ENCODE measurements at regions not wholly inside any gene's neighbourhood (a gene's known extent, or its start where the extent isn't known, plus 50 kb on each side); places are given as distances from the start of the nearest gene placed in this dataset.
A peak's percentile ranks its signal among the peaks of the same experiment; 100 is the strongest.

GRCh38 chr3:44077267-44077666 lies 164.4 kb upstream of the TOPAZ1 start:
- no CpG with 5 or more reads among the region's 5 CpGs for WGBS, 2 experiments (ENCODE audit: extremely low coverage in 2 of 2, insufficient read length in 1 of 2)
- ATAC-seq (ENCODE audit: low read depth): peak; percentile 32; the same call in 1 of the 2 replicates

More at GRCh38 chr3:44077267-44077666, 164.4 kb upstream of the TOPAZ1 start:
- H3K23ac ChIP-seq (ENCODE audit: low read depth, low read length): no peak overlapping the region
- CTCF ChIA-PET: no interaction called here
- no peak overlapping the region for H4K8ac ChIP-seq (ENCODE audit: low read depth in 2 of 2, low read length in 2 of 2)
- no peak overlapping the region for H2AK5ac ChIP-seq (ENCODE audit: low read depth, low read length)
- H3K27me3 ChIP-seq (ENCODE audit: control insufficient read depth, insufficient read depth, low read length): peaks cover 15% of the 10 kb centered on the region
- no peak overlapping the region for H3K9ac ChIP-seq (ENCODE audit: low read depth, low read length)
- no peak overlapping the region for H3K56ac ChIP-seq (ENCODE audit: extremely low read depth, insufficient read depth, low read length)
- BruUV-seq (replicated peaks): no TSS peak
- H3K79me1 ChIP-seq (ENCODE audit: low read depth in 1 of 2, low read length in 2 of 2): no peaks in the 10 kb centered on the region
- H2AK9ac ChIP-seq (replicated peaks; ENCODE audit: low read depth, low read length, poor library complexity): no peak overlapping the region
- no peak overlapping the region for H2BK5ac ChIP-seq (ENCODE audit: low read depth, low read length, poor library complexity, severe bottlenecking)
- no peak overlapping the region for H2BK120ac ChIP-seq (ENCODE audit: low read depth, low read length)
- no peak overlapping the region for H3K27ac ChIP-seq (ENCODE audit: insufficient read depth, low read length)
- H3K36me3 ChIP-seq (ENCODE audit: control insufficient read depth, insufficient read depth, low read length): no peaks in the 10 kb centered on the region
- no peak overlapping the region for H4K5ac ChIP-seq (ENCODE audit: low read depth, low read length)
- H2BK15ac ChIP-seq (ENCODE audit: low read depth, low read length): no peak overlapping the region
- H2BK20ac ChIP-seq (ENCODE audit: low read depth, low read length): no peak overlapping the region
- intact Hi-C loops (cut with micrococcal nuclease): no loop called here
- H3K4me1 ChIP-seq (ENCODE audit: control insufficient read depth, insufficient read depth, low read length): no peaks in the 10 kb centered on the region
- no peak overlapping the region for H3K18ac ChIP-seq (ENCODE audit: low read depth, low read length)
- H3K9me1 ChIP-seq (ENCODE audit: insufficient read depth, low read length): no peaks in the 10 kb centered on the region
- no peak overlapping the region for H4K91ac ChIP-seq (ENCODE audit: insufficient read depth, low read depth, low read length)
- POLR2A ChIA-PET (ENCODE audit: unreplicated experiment): no interaction called here
- in situ Hi-C loops (cut with MboI; ENCODE audit: low sequenced_read_pairs): no loop called here
- peak overlapping the region; percentile 41 for H2AFZ ChIP-seq (replicated peaks; ENCODE audit: low read length, poor library complexity)
- no peak overlapping the region for H3K4ac ChIP-seq (ENCODE audit: low read depth, low read length)
- dilution Hi-C loops (cut with HindIII; ENCODE audit: low sequenced_read_pairs, unreplicated experiment): no loop called here
- no peak for DNase-seq
- H3K9me3 ChIP-seq (ENCODE audit: control insufficient read depth, insufficient read depth, low read length): no peaks in the 10 kb centered on the region
- H3K14ac ChIP-seq (replicated peaks; ENCODE audit: low read depth, low read length): no peak overlapping the region
- H3K4me2 ChIP-seq (ENCODE audit: low read depth, low read length): no peak overlapping the region
- no peak overlapping the region for H3K4me3 ChIP-seq (ENCODE audit: insufficient read depth, low read depth, low read length)
- no peaks in the 10 kb centered on the region for H4K20me1 ChIP-seq (ENCODE audit: insufficient read depth, low read length)
- TF ChIP-seq CEBPB (IDR thresholded peaks at IDR 0.05; ENCODE audit: low read depth, low read length): no peak
- TF ChIP-seq NFE2L2 (IDR thresholded peaks at IDR 0.05; ENCODE audit: low read depth, low read length): no peak
- TF ChIP-seq CHD1 (IDR thresholded peaks at IDR 0.05; ENCODE audit: low read depth, low read length): no peak
- TF ChIP-seq POLR2A (IDR thresholded peaks at IDR 0.05; ENCODE audit: low read depth, low read length): no peak
- no peak for TF ChIP-seq RCOR1 (IDR thresholded peaks at IDR 0.05; ENCODE audit: insufficient replicate concordance, low read length)

All from IMR-90 (cell line).